NOMO-1 treated with dmso at 0.1 percent for 144 hours (cell line): ENCODE measurements at regions not wholly inside any gene's neighbourhood (a gene's known extent, or its start where the extent isn't known, plus 50 kb on each side); places are given as distances from the start of the nearest gene placed in this dataset.

ENCODE experiments used
- DNase-seq: peaks from one replicate; lab custom pipeline; 2025; ENCODE audit not compliant: unreplicated experiment; lab: John Stamatoyannopoulos, UW

DNA sequence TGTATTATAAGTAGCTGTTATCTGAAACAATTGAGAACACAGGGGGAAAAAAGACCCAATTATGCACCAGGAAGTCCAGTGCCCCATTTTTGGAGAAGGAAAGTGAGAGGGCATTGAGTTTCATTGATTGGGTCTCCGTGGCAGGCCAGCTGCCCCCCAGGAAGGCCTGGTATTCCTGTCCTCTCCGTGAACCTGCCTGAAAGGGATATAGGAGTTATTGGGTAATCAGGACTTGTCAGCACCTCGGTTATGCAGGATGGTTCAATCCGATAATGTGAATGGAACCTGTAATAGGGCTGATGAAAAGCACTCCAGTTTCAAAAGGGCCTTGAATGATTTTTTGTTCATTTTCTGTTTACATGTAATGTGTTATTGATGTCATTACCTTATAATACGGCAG, 122.0 kb upstream of the RARB start:
- no peak for DNase-seq

DNA sequence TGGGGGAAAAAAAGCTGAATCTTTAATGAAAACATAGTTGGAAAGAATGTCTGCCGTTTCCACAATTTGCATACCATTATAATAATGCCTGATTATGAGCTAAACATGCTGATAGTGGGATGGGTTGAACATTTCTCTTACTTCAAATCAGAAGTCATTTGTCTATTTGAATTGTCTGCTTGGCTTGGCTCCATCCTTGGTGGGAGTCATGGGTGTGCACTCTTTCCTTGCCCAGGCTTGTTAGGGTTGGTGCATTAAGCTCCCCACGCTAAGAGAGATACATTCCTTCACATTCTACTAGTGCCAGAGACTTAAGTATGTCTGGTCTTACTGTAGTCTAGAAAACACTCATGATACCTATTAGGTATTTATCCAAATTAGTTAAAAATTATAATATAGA, 121.4 kb upstream of the RARB start:
- DNase-seq = no peak

DNA sequence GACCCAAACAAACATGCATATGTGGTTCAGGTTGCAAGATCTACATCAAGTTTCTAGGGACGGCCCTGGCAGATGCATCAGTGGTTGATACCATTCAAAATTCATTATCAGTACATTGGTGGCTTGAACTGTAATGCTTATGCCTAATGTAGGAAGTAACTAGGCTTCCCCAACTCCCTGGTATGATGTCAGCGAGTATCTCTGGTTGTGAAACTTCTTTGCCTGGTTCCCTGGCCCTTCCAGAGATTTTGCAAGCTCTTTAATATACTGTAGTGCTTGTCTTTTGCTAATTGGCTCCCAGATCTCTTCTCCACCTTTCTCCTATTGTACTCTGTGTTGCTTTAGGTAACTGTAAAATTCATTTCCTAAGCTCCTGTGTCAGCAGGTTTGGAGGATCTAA, 114.8 kb upstream of the RARB start:
- DNase-seq = no peak

DNA sequence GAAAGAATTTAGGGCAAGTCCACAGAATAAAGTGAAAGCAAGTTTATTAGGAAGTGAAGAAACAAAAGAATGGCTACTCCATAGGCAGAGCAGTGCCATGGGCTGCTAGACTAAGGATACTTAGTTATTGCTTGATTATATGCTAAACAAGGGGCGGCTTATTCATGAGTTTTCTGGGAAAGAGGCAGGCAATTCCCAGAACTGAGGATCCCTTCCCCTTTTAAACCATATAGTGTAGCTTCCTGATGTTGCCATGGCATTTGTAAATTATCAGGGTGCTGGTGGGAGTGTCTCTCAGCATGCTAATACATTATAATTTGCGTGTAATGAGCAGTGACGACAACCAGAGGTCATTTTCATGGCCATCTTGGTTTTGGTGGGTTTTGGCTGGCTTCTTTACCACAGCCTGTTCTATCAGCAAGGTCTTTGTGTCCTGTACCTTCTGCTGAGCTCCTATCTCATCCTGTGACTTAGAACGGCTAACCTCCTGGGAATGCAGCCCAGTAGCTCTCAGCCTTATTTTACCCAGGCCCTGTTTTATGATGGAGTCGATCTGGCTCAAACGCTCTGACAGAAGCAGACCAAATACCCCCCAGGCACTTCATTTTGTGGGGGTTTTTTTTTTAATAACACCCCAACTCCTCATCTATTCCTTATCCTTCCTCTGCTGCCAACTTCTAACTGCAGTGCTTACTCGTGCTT, 103.0 kb upstream of the RARB start:
- DNase-seq = no peak

DNA sequence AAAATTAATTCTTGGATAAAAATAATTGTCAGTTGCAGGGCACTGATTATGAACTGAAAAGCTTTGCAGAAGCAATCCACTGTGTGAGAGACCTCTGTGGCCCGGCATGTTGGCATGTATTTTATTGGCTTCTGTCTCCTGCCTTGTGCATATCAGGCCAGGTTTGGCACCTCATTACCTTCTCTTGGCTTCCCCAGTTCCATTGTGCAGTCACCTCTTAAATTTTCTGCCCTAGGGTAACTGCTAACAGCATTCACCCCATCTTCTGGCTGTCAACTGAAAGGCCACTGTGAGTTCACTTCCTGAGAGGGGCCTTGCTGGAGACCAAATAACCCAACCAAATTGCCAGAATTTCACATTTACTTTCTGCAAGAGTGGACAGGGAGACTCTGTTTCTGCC, 92.7 kb upstream of the RARB start:
- DNase-seq = no peak

DNA sequence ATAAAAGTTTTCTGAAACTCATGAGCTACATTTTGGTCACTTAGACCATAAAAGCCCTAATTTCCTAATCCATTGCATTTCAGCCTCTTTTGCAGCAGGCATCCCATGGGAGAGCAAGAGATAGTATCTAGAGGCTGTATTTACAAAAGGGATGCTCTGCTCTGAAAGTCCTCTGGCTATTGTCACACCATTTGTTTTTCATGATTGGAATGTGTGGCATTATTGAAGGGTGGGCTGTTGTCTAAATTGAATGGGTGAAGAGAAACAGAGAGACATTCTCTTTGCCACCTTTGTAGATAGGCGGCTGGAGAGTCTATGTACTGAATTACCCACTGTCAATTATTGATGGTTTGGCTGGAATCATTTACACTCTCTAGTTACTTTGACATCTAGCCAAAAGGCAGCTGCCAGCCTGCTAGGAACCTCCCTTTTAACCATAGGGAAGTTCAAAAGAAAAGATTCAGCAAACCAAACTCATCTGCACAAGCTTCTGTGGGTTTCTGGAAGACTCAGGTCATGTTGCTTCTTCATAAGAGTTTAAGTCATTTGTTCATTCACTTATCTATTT, 89.8 kb upstream of the RARB start:
- DNase-seq = no peak

DNA sequence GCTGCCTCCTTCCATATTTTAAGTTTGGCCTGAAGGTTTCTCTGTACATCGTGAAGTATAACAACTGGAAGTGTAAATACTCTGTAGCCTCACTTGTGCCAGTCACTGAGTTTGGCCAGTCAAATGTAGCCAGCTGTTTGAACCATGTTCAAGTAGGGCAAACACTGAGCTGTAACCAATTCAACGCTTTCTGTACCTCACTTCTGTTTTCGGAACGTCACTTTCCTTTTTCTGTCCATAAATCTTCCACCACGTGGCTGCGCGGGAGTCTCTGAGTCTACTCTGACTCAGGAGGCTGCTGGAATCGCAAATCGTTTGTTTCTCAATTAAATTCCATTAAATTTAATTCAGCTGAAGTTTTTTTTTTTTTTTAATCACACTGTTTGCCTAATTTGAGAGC, 88.8 kb upstream of the RARB start:
- DNase-seq = no peak

DNA sequence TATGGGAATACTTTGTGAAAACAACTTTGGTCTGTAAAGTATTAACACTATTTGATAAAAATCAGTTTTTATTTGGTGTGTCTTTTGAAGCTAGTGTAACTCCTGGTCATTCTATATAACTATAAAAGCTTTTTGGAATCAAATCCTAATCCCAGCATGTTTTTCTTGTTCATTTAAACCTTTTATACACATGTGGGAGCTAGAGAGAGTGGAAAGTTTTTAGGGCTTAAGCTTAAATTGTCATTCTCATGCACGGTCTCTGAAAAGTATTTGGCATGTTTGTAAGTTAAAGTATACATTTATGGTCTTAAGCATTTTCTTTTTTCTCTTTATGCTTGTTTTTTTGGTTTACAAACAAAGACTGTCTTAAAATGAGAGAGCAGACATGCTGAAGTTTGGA, 83.4 kb upstream of the RARB start:
- no peak for DNase-seq

DNA sequence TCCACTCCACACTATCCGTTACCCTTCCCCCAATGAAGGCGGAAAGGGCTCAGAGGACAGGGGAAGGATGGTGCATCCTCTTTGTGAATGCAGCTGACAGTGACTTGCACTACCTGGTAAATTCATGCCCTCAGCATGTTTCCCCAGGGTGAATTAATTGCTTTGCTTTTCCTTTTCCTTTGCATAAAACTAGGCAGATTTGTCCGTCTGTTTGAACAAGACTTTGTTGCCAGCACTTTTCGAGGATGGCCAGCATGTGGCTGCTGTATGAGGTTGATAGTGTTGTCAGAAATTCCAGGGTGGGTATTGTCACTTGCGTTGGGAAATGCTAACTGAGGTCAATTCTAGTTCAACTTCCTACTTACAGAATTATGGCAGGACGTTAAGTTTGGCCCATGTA, 79.0 kb upstream of the RARB start:
- no peak for DNase-seq

DNA sequence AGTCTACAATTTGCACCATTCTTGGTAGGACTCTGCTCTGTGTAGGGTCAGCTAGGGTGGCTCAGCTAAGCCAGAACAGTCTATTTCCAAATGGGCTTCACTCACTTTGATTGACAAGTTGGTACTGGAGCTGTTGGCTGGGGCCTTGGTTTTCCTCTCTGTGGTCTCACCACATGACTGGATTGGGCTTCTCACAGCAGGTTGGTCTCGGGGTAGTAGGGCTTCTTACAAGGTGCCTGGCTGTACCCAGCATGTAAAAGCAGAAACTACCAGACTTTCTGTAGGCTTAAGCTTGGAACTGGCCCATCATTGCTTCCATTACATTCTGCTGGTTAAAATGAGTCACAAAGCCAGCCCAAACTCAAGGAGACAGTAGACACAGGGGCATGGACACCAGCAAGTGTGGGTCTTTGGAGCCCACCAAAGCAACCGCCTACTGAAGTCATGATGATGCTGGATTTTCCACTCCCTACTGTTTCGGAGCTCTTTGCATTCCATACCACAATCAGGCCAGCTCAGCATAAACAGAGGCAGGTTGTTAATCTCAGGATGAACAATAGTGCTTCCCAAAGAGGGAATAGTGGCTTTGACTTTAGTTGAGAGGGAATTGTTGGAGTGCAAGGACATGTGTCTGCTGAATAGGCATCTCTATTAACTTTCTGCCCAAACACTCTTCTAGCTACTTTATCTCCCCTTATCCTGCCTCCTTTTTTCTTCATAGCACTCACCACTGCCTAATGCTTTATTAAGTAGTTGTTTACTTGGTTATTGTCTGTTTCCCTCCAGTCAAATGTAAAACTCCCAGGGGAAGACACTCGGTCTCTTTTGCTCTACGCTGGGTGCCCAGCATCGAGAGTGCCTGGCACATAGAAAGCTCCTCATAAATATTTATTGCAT, 78.0 kb upstream of the RARB start:
- no peak for DNase-seq

DNA sequence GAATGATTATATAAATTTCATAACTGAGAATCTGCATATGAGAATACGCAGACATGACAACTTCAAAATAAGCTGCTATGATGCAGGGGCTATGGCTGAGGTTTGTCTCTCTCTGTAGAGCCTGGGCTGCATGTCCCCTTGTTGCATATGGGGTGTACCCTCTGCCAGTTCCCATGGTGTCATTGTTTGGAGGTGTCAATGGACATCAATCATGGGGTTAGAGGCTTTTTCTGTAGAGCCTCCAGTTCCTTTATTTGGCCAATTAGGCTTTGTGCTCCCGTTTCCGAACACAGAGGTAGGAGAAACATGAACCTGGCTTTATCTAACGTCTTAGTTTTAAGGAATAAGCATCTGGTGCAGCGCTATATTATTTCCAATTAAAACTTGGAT, 77.3 kb upstream of the RARB start:
- no peak for DNase-seq

DNA sequence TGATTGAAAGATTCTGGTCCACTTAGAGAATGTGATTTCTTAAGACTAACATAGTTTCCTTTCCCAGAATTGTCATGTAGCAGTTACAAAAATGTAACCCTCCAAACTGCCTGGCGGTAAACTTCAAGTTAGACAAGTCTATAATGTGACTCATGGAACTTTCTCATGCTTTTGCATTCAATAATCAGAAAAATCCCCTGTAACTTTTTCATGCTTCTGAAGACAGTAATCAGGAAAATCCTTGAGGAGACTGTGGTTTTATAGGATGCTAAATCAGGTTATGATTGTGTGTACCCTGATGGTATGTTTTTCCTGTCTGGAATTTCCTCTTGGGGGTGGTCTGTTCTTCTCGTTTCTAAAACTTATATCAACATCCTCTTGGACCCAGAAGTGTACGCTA, 74.0 kb upstream of the RARB start:
- DNase-seq = no peak

DNA sequence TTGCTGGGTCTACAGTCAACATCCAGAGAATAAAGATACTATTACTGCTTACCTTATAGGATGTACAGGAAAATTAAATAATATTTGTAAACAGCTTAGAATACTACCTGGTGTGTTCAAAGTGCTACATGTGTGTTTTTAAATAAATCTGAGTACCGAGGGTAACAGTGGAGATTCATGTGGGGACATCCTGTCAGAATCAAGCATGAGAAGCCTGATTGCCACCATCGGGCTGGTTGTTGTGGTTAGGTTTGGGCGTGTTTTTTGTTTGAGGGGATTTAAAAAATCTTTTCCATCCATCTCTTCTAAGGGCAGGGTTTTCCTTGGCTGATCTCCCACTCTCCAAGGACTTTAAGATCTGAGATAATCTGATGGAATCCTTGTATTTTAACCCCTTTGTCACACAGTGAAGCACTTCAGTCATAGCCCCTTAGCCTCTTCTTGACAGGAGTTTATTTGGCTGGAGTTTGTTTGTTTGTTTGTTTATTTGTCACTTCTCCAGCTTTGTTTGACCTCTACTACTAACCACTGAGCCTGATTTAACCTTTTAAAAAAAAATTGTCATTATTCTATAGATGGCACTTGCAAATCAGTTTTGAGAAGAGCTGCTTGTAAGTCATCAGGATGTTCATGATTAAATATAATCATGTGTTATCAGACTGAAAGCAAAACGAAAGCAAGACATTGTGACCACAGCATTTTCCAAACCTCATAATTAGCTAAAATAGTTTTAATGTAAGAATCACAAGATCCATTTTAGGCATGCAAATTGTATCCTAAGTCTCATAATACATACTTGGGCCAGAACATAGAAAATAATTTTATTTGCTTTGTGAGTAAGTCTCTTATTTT, 72.8 kb upstream of the RARB start:
- no peak for DNase-seq

DNA sequence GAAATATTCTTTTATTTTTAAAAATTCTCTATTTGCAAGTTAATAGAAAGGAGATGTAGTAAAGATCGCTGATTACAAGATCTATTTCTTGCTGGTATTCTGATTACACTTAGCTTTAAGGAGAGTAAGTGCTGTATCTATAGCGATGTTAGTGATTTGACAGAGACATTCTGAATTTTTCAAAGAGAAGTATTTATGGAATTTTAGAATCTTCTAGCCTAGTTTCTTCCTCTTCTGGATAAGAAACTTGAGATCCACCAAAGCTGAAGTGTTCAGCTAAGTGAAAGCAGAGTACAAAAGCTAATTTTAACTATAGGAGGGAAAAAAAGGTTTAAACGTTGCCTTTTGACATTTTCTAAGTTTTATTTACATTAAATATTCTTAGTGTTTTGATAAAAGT, 72.1 kb upstream of the RARB start:
- DNase-seq = no peak

DNA sequence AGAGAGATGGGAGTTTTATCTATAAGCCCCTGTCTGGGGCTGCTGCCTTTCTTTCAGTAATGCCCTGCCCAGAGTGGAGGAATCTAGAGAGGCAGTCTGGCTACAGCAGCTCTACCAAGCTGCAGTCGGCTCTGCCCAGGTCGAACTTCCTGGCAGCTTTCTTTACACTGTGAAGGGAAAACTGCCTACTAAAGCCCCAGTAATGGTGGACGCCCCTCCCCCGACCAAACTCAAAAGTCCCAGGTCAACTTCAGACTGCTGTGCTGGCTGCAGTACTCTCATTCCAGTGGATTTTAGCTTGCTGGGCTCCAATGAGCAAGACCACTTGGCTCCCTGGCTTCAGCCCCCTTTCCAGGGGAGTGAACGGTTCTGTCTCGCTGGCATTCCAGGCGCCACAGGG, 65.9 kb upstream of the RARB start:
- DNase-seq = no peak

DNA sequence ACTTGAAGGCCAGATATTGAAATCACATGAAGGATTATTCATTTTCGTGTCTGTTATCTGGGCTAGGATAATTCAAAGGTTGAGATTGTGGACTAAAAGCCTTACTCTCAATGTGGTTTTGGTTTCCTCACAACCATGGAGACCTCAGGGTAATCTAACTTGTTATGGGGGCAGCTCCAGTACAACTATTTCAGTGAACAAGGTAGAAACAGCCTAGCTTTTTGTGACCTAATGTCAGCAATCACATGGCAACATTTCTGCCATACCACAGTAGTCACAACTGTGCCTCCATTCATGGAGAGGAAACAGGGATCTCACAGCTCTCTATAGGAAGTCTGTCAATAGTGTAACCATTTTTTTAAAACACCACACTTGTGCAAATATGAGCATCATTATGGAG, 62.4 kb upstream of the RARB start:
- DNase-seq = no peak

DNA sequence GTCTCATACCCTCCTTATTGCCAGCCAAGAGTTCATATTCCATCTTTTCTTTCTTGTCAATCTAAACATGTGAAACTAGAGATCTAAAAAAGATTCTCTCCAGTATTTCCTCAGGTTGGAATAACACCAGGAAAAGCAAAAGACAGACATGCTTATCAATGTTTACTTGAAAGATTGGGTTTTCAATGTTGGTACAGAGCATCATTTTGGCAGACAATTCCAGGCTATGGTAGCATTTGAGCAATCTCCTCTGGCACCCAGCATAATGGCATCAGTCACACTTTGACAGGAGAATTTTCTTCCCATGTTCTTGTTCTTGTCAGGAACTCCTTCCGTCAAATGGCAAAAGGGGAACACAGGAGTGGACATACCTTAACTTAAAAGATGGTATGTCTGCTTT, 61.0 kb upstream of the RARB start:
- DNase-seq = no peak

DNA sequence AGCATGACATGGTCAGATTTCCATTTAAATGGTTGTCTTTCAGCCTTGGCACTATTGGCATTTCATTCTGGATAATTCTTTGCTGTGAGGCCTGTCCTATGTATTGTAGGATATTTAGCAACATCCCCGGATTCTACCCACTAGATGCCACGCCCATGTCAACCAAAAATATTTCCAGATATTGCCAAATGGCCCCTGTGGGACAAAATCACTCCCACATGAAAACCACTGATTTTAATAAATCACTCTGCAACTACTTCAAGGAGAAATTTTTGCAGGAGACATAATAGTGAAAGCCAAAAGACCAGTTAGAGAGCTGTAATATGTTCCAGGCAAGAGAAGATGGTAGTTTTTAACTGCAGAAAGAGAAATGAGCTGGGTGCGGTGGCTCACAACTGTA, 55.9 kb upstream of the RARB start:
- no peak for DNase-seq

DNA sequence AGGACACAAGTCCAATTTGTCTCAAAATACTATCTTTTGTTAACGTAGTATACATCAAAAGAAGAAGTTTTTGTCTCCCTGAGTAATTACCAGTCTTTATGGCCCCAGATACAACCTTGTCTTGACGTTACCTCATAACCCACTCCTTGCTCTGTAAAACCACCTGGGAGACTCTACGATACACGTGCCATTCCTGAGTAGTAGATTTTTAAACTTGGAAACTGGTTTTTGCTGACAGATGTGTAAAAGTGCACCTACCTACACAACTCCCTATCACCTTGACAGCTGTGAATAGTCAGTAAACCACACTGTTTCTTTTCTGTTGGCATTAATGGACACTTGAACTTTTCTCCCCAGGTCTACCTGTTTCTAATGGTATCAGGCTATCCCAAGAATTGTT, 51.7 kb upstream of the RARB start:
- no peak for DNase-seq

DNA sequence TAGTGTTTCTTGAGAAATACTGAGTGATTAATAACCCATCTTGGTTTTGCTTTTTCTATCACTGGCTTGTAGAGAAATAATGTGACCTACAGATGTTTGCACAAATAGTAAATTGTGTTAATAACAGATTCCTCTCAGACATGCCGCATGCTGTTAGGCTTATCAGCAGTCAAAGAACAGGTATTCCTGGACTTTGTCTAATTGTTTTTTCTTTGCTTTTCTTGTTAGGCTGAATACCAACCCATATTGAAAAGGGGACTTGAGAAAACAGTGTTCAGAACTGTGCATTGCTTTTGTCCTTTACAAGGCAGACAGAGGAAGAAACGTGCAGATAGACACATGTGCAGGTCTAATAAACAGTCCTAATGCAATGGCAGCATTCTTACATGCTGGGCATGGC, 51.0 kb upstream of the RARB start:
- DNase-seq = no peak
